GM03348 (cell line): ENCODE measurements at regions not wholly inside any gene's neighbourhood (a gene's known extent, or its start where the extent isn't known, plus 50 kb on each side); places are given as distances from the start of the nearest gene placed in this dataset.

Experiments used
- DNase-seq: peaks from one replicate; pipeline ENCODE4 v3.0.0; 2012; ENCODE audit warnings: low spot score

DNA sequence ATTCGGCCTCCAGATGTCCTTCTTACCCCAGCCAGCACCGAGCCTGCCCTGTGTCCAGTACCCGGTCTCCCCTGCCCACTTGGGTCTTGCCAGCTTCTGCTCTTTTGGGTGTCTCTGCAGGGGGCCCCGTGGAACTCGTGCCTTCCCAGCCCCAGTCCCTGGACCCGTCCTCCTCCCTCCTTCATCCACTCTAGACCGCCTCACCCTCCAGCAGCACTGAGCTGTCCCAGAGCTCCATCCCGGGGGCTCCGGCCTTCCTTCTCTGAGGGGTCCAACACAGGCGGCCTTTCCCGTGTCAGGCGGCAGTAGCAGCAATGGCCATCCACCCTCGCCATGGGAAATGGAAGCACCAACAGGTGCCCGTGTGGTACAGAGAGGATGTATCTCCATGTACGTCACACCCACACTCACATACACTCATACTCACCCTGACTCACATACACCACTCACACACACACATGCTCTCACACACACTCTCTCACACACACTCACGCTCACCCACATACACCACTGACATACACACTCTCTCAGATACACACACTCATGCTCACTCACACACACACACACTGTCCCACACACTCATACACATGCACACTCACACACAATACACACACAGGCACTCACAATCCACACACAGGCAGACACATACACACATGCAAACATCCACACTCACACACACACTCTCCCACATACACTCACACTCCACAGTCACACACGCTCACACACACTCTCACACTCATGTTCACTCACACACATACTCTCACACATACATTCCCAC, 827.5 kb upstream of the SALL3 start:
- no peak for DNase-seq

DNA sequence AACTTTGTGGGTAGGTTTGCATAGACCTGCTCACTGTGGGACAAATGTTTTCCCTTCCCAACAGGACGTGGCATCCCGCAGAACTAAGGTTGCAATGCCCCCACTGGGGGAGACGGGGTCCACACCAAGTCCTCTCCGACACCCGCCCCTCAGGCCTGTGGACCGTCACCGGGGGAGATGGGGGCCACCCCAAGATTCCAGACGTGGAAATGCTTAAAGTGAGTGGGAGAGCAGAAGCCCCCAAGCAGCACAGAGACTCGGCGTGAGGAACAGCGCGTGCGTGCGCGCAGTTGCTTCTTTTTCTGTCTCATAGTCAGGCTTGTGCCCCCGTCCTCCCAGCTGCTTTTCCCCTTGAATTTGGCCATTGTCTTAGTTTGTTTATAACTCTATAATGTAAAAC, 826.3 kb upstream of the SALL3 start:
- no peak for DNase-seq

DNA sequence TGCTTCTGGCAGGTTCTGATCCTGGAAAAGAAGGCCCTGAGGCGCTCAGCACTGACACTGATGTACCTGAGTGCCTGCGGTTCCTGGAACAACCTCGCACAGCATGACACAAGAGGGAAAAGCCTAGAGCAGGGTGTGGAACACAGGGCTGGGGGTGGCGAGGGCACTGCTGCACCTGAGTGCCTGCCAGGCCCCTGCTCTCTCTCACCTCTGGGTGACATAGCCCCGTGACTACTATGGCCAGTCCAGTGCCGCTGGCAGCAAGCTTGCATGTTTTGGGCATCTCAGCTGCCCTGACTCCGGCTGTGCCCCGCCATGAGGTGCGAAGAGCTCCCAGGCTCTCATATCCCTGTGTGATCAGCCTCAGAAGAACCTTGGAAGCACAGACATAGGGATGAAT, 825.2 kb upstream of the SALL3 start:
- DNase-seq: no peak

DNA sequence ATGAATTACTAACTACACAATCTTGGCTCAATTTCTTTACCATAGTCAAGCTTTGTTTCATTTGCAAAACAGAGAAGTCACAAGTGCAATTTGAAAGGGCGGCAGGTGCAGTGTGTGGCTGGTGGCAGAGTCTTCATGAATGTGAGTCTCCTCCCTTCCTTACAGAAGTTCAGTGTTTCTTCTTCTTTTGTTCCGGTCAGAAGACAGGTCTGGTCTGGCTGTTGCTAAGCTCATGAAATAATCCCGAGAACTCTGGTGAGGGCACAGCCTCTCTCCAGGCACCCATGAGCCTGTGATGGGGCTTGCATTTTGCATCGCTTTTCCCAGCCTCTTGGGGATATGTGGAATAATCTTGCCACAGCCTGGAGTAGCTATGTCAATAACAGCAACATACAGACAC, 824.8 kb upstream of the SALL3 start:
- no peak for DNase-seq

DNA sequence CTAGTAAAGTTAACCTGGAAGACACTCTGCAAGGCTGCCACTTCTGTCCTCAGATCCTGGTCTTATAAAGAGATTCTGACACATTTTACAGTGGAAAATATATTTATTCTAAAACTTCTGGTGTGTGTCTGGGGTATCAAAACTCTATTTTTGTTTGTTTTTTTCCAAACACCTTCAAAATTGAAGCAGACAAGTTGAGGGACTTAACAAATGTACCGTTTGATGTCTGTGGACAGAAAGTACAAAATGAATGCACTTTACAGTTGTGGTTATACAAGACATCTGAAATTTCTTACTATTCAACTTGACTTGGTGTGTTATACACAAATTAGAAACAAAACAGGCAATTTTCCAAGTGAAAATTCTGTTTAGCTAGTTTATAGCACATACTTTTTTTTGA, 823.2 kb upstream of the SALL3 start:
- DNase-seq: no peak

DNA sequence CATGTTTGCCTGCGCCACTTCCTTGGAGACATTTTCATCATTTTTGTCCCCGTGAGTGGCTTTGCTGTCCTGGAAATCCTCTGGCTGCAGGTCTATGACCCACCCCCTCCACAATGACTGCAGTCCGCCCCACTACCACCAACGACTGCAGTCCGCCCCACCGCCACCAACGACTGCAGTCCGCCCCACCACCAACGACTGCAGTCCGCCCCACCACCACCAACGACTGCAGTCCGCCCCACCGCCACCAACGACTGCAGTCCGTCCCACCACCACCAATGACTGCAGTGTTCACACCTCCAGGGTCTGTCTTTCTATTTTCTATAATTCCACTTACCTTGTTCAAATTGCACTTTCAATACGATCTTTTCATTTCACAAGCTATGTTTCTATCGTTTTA, 820.7 kb upstream of the SALL3 start:
- DNase-seq: no peak

DNA sequence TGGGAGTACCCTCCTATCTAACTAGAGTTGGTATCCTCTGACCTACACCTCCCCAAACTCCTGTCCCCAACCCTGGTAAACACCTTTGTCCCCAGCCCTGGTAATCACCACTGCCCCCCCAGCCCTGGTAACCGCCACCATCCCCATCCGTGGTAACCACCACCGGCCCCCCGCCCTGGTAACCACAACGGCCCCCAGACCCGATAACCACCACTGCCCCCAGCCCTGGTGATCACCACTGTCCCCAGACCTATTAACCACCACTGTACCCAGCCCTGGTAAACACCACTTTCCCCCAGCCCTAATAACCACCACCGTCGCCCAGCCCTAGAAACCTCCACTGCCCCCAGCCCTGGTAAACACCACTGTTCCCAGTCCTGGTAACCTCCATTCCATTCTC, 820.2 kb upstream of the SALL3 start:
- DNase-seq: no peak

DNA sequence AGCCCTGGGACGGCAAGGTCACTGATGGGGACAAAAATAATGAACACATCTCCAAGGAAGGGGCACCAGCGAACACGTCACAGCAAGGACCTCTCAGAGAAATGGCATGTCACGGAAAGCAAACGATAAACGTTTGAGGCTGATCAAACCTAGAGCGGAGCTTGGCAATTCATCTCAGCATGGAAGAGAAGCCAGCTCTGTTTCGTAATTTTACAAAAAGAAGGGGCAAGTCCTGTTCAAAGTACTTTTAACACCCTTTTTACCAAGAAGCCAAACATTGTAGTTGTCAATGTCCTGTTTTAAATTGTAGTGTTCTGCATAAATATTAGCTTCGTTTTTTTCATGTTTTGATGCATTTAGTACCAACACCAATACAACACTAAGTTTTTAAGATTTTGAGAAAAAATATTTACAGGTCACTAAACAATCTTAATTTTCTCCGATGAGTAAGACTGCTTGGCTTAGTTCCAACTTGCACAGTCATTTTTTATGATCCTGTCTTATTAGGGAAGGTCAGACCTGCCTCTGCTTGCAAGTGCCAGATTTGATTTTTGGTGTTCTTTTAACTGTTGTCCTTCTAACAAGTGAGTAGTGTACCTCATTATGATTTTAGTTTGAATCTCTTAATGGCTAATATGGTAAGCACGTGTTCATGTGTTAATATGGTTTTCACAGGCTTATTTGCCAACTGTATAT, 818.5 kb upstream of the SALL3 start:
- DNase-seq: no peak

DNA sequence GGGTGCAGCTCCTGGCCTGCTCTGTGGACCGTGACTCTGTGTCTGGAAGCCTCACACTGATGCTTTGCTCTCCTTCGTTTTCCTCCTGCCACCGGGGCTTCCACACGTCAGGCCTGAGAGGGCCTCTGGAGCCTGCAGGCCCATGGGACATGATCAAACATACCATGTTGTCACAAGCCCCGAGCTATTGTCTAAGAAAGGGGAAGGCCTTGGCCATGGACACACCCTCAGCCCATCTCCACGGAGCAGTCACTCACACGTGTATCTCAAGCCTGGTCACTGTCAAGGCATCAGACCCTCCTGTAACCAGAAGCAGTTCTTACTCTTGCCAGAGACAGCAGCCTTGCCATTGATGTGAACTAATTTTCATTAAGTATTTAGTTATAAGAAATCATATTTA, 814.1 kb upstream of the SALL3 start:
- no peak for DNase-seq

DNA sequence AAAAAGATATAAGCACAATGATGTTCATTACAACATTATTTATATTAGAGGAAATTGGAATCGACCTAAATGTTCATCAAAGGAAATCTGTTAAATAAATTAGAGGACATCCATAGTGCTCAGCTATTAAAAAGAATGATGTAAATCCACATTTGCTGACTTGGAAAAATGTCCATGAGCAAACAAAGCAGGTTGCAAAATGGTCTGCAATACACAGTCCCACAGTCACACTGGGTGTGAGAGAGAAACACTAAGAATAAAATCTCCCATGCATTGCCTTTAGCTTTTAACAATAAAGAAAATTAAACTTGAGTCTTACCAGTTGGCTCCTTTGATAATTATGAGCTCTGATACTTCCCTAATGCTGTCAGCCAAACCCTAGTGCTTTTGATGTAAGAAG, 811.1 kb upstream of the SALL3 start:
- DNase-seq: no peak

DNA sequence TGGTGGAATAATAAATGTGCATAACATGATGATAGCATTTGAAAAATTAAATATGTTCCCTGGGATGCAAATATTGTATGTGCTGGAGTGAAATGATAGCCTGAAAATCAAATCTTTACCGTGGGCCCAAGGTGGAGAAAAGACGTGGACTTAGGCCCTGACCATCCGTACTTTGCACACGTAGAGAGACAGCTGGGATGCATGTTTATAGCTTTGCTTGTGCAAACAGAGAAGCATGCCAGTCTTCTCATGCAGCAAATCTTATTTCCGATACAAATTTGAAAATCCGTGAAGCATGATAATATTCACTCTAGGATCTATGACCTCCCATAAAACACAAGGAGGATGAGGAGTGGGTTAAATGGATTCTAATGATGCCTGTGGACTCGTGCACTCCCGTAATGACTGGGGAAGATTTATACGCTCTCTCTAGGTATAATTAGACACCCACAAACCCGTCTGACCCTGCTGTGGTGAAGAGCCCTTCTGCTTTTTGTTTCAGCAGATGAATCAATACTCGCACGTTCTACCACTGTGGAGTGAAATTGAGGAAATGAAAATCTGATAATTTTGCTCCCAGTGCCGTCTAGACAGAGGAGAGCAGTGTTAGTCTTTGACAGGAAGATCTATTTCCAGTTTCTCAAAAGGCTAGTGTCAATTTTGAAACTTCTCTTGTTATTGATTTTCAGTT, 810.3 kb upstream of the SALL3 start:
- DNase-seq: no peak

DNA sequence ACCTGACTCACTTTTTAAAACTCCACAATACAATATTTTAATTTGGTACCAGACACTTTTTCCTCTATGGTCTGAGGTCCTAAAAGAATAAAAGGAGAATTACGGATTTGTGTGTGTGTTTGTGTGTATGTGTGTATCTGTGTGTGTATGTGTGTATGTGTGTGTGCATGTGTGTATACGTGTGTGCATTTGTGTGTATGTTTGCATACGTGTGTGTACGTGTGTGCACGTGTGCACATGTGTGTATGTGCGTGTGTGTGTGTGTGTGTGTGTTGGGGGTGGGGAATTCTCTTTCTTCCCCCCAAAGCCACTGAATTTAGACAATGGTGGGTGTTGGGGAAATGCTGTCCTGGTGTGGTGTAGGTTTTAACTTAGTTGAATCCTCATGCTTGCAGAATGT, 807.7 kb upstream of the SALL3 start:
- no peak for DNase-seq

DNA sequence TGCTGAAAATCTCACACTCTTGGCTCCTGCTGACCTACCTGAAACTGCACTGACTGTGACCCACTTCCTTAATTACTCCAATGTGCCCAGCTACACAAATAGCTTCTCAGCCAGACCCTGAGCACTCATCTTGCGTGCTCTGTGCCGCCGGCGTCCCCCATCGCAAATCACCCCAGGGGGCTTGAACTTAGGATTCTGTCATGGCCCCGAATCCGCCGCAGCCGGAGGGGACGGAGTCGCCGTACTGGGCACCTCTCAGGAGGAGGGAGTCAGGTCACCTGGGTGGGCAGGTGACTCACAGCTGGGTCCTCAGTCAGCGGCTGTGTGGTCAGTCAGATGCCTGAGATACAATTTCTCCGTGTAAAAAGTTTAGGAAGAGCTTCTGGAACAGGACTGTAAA, 804.9 kb upstream of the SALL3 start:
- DNase-seq: no peak

DNA sequence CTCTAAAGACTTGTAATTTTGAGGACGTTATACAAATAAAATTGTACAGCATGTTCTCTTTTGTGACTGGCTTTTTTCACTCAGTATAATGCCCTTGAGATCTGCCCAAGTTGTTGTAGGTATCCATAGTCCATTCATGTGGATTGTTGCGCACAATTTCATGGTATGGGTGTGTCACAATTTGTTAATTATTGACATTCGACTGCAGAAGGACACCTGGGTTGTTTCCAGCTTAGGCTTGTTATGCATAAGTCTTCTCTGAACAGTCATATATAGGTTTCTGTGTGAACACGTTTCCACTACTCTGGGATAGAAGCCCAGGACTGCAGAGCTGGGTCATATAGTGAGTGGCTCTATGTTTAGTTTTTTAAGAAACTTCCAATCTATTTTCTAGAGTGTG, 800.8 kb upstream of the SALL3 start:
- DNase-seq: no peak

DNA sequence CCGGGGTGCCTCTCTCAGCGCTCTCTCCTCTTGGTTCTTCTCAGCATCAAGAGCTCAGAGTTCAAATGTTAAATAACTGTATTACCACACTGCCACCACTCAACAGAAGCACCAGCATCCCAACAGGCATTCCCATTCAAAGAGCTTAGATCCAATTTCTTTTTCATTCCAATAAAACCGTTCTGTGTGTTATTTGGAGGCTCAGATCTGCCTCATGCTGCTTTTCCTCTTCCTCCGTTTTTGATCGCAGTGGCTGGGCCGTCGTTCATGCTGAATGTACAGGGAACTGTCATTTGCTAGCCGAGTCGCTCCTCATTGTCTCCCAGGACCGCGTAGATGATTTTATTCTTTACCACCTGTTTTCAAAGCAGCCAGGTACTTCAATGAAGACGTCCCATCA, 798.9 kb upstream of the SALL3 start:
- no peak for DNase-seq

DNA sequence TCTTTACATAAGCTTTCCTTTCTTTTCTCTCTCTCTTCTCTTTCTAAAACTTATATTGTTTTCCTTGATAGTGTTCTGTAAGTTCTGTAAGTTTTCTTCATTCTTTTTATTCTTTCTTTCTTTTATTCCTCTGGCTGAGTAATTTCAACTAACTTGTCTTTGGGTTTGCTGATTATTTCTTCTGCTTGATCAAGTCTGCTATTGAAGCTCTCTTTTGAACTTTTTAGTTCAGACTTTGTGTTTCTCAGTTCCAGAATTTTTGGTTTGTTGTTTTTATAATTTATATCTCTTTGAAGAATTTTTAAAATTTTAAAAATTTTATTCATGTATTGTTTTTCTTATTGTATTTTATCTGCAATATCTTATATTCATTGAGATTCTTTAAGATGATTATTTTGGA, 795.8 kb upstream of the SALL3 start:
- no peak for DNase-seq

DNA sequence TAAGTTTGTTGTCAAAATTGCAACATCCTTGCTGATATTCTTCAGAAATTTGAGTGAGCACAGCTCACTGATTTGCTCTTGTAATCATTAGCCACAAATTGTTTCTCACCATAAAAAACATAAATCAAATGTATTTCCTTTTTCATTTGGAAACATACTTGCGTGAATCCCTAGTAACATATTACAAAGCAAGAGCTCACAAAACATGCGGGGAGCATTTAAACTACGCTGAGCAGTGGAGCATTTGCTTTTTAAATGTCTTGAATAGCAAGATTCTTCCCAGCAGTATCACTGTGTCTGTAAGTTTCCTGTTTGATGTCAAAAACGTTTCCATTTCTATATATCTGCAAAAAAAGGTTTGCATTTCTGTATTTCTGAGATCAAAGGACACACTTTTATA, 788.3 kb upstream of the SALL3 start:
- no peak for DNase-seq

DNA sequence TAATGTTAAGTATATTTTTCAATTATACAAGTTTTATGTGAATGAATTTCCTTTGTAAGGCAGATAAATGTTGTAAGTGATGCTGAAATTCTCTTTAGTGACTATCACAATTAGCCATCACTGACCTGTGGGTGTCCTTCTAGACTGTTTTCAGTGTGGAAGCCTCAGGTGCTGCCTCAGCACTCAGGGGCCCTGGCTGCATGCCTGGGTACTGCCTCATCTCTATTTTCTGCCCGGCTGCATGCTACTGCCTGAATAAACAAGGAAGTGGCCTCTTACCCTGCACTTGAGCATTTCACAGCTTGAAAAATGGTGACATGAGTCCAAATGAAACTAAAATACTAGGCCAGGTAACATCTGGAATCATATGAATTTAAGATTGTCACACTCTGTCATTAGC, 787.6 kb upstream of the SALL3 start:
- no peak for DNase-seq

DNA sequence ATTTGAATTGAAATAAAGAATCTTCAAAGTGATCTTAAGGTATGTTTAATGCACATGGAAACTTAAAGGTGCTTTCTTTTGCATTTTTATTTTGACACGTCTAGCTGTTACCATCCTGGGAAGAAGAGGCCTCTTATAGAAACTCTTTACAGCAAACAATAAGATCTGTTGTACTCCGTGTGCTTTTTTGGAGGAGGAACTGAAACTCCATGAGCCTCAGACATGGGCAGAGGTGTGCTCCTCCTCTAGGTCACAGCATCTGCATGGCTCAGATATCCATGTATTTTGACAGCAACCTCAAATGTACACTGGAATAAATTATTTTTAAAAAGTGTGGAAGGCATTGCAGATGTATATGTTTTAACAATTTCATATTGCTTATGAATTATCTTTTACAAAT, 783.3 kb upstream of the SALL3 start:
- DNase-seq: no peak

DNA sequence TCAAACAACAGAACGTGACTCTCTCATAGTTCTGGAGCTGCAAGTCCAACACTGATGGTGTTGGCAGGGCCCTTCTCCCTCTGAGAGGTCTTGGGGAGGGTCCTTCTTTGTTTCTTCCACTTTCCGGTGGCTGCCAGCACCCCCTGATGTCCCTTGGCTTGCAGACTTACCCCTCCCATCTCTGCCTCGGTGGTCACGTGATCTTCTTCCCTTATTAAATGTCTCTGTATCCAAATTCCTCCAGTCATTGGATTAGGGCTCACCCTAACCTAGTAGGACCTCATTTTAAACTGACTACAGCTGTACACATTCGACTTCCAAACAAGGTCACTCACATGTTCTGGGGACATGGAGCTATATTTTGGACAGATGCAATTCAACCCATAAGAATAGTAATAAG, 780.6 kb upstream of the SALL3 start:
- no peak for DNase-seq

DNA sequence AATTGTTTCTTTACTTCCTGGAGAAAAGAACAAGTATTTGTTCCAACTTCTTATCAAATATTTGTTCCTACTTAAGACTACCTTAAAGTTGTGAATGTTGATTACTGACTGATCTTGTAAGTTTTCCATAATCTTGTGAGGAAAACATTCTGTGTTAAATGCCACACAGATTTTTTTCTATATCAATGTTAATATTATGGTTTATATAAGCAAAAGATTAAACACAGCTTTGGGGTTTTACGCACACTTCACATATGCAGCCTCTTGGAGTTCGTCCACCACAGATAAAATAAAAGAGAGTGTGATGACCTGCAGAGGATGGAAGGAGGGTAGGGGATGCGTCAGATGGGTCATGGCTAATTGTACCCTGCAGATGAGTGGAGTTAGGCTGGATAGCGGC, 780.0 kb upstream of the SALL3 start:
- DNase-seq: no peak

DNA sequence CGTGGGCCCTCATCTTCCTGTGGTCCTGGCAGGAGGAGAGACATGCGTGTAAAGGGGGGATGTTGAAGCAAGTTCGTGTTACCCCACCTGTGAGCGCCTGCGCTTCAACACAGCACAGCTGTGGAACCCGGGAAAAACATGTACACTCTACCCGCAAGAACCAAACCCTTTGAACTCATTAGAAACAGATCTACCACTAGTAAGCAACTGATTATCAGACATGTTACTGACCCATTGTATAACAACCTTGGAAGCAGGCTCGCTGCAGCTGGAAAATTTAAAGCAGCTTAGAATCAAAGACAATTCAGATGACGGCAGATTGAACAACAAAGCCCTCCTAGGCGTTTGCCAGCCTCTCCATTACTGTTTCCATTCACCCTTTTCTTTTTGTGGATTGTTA, 771.7 kb upstream of the SALL3 start:
- no peak for DNase-seq

DNA sequence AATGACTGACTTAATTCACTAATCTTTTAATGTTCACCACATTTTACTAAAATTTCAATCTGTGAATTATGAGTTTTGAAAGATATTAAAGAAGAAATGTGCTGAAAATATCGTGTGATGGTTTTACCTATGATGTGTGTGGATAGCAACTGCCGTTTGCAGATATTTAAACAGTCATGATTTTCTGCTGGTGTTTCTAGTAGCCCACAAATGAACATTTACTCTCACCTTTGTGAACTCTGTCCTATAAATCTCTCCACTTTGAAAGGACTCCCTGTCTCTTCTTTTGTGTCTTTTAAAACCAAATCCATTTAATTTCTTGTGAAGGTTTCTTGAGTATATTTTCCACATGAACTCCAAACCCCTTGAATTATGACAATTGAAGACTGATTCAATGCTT, 771.2 kb upstream of the SALL3 start:
- DNase-seq: no peak
